HG03342 (cell line): ENCODE measurements at regions not wholly inside any gene's neighbourhood (a gene's known extent, or its start where the extent isn't known, plus 50 kb on each side); places are given as distances from the start of the nearest gene placed in this dataset.
A peak's percentile ranks its signal among the peaks of the same experiment; 100 is the strongest.

Source experiments
- ATAC-seq: cut with Tn5 transposase; IDR thresholded peaks from one replicate; pipeline ENCODE4 v1.9.1; 2021; ENCODE audit warnings: mild to moderate bottlenecking, moderate library complexity; ENCODE audit not compliant: unreplicated experiment

- ATAC-seq = no peak
These were observed 115.5 kb downstream of the TWIST2 start for GRCh38 chr2:238963161-238963970.

- ATAC-seq = no peak
These were observed 116.1 kb downstream of the TWIST2 start for GRCh38 chr2:238963971-238964328.

- ATAC-seq = no peak
These were observed 116.7 kb downstream of the TWIST2 start for GRCh38 chr2:238964544-238965067.

DNA sequence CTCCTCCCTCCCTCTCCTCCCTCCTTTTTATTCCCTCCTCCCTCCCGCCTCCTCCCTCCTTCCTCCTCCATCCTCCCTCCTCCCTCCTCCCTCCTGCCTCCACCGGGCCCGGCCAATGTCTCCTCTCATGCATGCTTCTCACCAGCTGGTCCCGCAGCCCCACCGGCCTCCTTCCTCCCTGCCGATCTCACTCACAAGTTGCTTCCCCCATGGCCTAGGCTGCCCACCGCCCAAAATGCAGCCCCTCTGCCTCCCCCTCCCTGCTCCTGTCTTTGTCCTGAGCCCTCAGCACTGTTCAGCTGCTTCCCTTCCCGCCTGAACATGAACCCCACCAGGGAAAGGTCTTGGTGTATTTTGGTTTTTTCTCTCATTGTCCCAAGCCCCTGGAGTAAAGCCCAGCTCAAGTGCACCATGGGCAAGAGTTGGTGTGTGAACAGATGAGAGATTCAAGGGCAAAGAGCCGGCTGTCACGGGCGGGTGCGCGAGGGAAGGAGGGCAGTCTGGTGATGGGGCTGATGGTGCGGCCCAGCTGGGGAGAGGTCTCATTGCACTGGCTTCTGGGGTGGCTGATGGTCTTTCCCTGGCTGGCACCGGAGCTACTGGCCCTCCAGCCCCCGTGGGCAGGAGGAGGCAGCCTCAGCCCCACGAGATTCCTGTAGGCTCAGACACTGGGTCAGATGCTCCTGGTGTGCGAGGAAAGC is 117.6 kb downstream of the TWIST2 start:
- no peak for ATAC-seq

- ATAC-seq = no peak
These were observed 118.4 kb downstream of the TWIST2 start for GRCh38 chr2:238966072-238966937.

DNA sequence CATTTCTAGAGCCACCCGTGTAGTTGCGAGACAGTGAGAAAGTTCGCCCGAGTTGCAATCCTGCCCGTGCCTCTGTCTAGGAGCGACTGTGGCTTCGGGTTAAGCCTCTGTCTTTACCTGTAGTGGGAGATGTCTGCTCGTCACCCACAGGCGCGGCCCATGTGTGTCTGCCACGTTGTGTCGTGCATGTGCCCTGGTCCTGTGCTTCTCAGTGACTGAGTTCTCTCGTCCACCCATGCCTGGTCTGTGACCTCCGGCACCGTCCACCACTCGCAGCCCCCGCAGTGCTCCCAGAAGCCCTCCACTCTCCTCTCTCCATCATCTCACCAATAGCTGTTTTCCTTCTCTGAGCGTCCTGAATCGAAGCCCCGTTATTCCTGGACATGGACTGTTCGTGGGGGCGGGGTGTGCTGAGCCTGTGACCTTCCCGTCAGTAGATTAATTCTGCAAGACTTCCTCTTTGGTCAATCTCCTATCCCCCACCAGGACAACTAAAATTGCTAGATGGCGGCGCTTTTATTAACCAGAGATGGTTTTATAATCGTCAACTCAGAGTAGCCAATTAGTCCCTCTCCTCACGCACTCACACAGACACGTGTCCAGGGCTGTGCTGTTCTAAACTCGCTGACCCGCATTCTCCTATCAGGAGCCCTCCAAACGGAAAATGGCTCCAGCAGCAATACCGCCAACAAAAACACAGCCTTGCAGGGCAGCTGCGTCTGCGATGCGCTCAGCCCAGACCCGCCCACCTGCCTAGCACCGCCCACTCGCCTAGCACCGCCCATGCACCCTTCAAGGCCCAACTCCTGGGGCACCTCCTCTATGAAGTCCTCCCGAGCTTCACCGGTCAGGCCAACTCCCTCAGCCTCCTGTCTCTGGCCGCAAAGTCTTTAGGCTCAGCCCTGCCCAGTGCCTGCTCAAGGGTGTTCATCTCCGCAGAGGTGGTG is 119.4 kb downstream of the TWIST2 start:
- ATAC-seq = no peak

DNA sequence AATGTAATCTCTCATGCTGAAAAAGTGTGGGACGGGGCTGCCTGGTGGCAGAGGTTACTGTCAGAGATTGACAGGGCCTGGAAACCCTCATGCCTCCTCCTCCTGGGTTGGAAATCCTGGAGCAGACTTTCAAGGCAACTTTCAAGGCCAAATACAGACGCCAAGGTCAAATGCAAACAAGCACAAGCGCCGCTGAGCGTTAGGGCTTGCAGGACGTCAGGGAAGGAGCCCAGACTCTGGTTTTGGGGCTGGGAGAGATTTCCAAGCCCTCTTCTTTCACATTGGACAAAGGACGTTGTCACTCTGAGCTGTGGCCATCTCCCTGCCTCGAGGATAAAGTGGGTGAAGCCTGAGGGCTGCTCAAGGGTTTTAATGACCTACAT is 120.1 kb downstream of the TWIST2 start:
- no peak for ATAC-seq

GRCh38 chr2:238968616-238969384 is 120.9 kb downstream of the TWIST2 start:
- no peak for ATAC-seq

DNA sequence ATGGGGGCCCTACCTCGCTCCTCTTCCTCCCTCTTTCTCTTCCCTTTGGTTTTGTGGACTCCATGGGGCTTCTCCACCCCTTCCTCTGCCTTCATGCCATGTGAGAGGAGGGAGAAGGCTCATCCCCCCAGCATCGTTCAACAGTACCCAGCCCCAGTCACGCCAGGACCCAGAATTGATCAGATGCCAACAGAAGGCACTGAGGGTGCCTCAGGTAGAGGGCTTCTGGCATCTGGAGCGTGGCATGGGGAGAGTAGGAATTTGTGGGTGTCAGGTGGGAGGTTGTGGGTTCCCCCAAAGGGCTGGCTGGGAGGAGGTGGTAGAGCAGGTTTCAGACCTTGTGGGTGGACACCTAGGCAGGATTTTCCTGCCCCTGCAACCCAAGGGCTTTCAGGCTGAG is 122.0 kb downstream of the TWIST2 start:
- ATAC-seq = no peak

DNA sequence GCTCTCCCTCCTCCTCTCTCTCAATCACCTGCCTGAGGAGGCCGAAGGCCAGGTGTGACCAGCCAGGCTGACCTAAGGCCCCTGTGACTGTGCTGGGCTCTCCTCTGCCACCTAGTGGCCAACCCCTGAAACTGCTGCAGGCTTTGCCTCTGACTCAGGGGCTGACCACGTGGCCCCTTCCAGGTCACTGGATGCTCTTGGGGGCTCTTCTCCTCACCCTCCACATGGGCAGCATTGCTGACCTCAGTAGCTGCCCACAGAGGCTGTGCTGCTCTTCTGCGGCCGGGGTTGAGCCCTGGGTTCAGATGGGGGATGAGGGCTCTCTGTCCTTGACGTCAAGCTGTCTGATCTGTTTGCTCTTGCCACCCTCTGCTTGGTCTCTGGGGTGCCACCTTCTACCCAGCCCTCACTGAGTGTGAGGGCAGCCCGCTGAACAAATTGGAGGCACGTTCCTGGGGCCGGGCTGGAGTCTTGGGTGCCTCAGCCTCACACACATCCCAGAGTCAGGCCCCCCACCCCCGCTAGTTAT is 122.7 kb downstream of the TWIST2 start:
- ATAC-seq = peak; percentile 75

- no peak for ATAC-seq
These were observed 123.6 kb downstream of the TWIST2 start for GRCh38 chr2:238971318-238972145.

- ATAC-seq = no peak
These were observed 124.2 kb downstream of the TWIST2 start for GRCh38 chr2:238972146-238972445.

- ATAC-seq = no peak
These were observed 125.3 kb downstream of the TWIST2 start for GRCh38 chr2:238973038-238973739.

- ATAC-seq = no peak
These were observed 126.2 kb downstream of the TWIST2 start for GRCh38 chr2:238974081-238974480.

GRCh38 chr2:238974501-238975166 is 126.7 kb downstream of the TWIST2 start:
- no peak for ATAC-seq

- no peak for ATAC-seq
These were observed 127.5 kb downstream of the TWIST2 start for GRCh38 chr2:238975408-238975807.

- no peak for ATAC-seq
These were observed 130.6 kb downstream of the TWIST2 start for GRCh38 chr2:238978497-238978896.
